Subcutaneous abdominal adipose tissue (tissue), 5 donors: ENCODE measurements at regions not wholly inside any gene's neighbourhood (a gene's known extent, or its start where the extent isn't known, plus 50 kb on each side); places are given as distances from the start of the nearest gene placed in this dataset.

ENCODE experiments used
- H3K27ac ChIP-seq: one replicate; pipeline ENCODE4 v1.7.0; 2013; ENCODE audit warnings: low read depth, mild to moderate bottlenecking, inconsistent platforms, low read length, moderate library complexity
- H3K27me3 ChIP-seq, 5 donors: one replicate each; pipeline ENCODE4 v1.7.0; 2013; ENCODE audit warnings: low read length in 5 of 5, inconsistent platforms in 1 of 5; ENCODE audit not compliant: control insufficient read depth in 5 of 5, insufficient read depth in 4 of 5
- H3K36me3 ChIP-seq, 5 donors: one replicate each; pipeline ENCODE4 v1.7.0; 2013; ENCODE audit warnings: low read length in 5 of 5; ENCODE audit not compliant: control insufficient read depth in 5 of 5, insufficient read depth in 5 of 5
- H3K4me1 ChIP-seq, 5 donors: one replicate each; pipeline ENCODE4 v1.7.0; 2013; ENCODE audit warnings: low read length in 5 of 5, mild to moderate bottlenecking in 3 of 5, moderate library complexity in 1 of 5; ENCODE audit not compliant: control insufficient read depth in 5 of 5, insufficient read depth in 5 of 5
- H3K4me3 ChIP-seq, 5 donors: one replicate each; pipeline ENCODE4 v1.7.0; 2013; ENCODE audit warnings: low read length in 5 of 5, low read depth in 1 of 5
- H3K9ac ChIP-seq, 5 donors: one replicate each; pipeline ENCODE4 v1.7.0; 2013; ENCODE audit warnings: low read length in 5 of 5, mild to moderate bottlenecking in 4 of 5, moderate library complexity in 3 of 5
- H3K9me3 ChIP-seq, 5 donors: one replicate each; pipeline ENCODE4 v1.7.0; 2013; ENCODE audit warnings: low read length in 5 of 5; ENCODE audit not compliant: control insufficient read depth in 5 of 5
- donor health status: healthy.
- donor health status: healthy.
- donor health status: healthy.
- donor health status: healthy.
- donor health status: healthy.

DNA sequence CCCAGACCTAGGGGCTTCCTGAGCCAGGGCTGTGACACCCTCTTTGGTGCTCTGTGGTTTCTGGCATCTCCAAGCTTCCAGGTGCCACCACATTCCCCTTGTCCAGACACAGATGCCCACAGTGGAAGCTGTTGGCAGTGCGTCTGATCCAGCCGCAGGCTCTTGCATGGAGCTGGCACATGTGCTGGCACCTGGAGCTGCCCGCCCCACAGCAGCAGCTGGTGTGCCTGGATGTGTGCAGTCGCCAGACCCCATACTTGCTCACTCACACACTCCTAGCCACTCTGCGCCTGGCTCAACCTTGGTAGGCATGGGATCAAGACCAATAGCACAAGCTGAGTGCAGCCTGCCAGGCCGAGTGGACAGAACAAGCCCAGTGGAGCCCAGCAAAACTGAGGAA is 106.5 kb downstream of the LYZL1 start:
- Histone ChIP-seq H3K9ac (no peak overlapping the region), H3K27ac (no peak overlapping the region), H3K9me3 (peaks cover 0 to under 1% (median 0%) of the 10 kb centered on the region in 5 donors), H3K4me1 (no peaks in the 10 kb centered on the region), H3K36me3 (no peaks in the 10 kb centered on the region), H3K4me3 (no peak overlapping the region), H3K27me3 (peaks cover 0 to 8% (median 0%) of the 10 kb centered on the region in 5 donors)

DNA sequence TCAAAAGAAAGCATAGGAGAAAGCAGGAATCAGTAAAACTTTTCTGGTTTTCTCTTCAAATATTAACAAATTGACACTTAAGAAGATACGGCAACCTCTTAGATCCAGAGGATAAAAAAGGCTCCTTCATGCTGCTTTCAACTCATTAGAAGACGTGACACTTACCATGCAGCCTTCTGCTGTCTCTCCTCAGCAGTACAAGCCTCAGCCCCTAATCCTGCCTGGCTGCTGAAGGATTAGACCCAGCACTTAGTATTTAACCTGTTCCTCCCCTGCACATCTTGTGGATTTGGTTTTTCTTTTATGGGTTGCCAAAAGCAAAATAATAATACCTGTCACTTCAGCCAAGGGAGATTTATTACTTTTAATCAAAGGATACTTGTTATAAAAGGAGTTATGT is 108.4 kb downstream of the LYZL1 start:
- H3K27ac ChIP-seq = no peak overlapping the region
- peaks cover 0 to 8% (median 0%) of the 10 kb centered on the region in 5 donors for H3K27me3 ChIP-seq
- H3K9me3 ChIP-seq = peaks cover 0 to 13% (median 0%) of the 10 kb centered on the region in 5 donors
- no peak overlapping the region for H3K9ac ChIP-seq
- H3K36me3 ChIP-seq = no peaks in the 10 kb centered on the region
- H3K4me1 ChIP-seq = no peaks in the 10 kb centered on the region
- no peak overlapping the region for H3K4me3 ChIP-seq

DNA sequence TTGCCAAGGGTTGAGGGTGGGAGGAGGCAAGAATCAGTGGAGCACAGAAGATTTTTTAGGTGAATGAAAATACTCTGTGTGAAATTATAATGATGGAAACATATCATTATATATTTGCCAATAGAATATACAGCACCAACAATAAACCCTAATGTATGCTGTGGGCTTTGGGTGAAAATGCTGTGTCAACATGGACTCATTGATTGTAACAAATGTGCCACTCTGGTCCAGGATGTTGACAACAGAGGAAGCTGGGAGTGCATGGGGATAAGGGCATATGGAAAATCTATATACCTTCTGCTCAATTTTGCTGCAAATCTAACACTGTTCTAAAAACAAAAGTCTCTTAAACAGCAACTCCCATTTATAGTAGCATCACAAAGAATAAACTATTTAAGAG is 114.3 kb downstream of the LYZL1 start:
- H3K4me1 ChIP-seq = no peaks in the 10 kb centered on the region
- no peaks in the 10 kb centered on the region for H3K27me3 ChIP-seq
- no peak overlapping the region for H3K4me3 ChIP-seq
- H3K27ac ChIP-seq = no peak overlapping the region
- no peak overlapping the region for H3K9ac ChIP-seq
- H3K9me3 ChIP-seq = peaks cover 0 to 13% (median 0%) of the 10 kb centered on the region in 5 donors
- H3K36me3 ChIP-seq = no peaks in the 10 kb centered on the region

DNA sequence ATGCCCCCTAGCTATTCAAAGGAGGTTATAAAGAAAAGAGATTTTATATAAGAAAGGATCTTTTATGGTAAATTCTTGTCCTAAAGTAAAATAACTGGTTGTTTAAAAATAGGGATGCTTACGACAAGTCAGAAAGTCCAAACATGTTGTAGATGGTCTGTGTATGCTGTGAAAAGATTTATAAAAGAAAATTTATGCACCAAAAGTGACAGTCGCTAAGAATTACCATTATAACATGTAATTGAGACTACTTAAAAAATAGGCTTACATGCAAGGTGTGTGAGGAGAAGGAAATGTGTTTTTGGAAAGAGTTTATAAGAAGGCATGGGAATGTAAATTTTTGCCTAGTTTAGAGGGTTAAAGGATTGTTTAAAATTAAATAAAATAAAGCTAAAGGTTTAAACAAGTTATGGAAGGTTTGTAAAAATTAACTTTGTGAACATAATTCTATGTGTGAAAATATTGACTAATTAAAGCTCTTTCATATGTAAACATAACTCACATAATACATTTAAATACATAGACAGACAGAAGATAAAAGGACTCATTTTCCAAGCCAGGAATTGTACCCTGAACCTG is 118.5 kb downstream of the LYZL1 start:
- no peaks in the 10 kb centered on the region for H3K27me3 ChIP-seq
- H3K9me3 ChIP-seq = no peaks in the 10 kb centered on the region

More for the DNA sequence above, 118.5 kb downstream of the LYZL1 start:
- Histone ChIP-seq H3K9ac (no peak overlapping the region), H3K27ac (no peak overlapping the region), H3K4me3 (no peak overlapping the region), H3K4me1 (peaks cover 0 to 27% (median 23%) of the 10 kb centered on the region in 5 donors), H3K36me3 (no peaks in the 10 kb centered on the region)
